HAP-1 (cell line): ENCODE measurements at regions not wholly inside any gene's neighbourhood (a gene's known extent, or its start where the extent isn't known, plus 50 kb on each side); places are given as distances from the start of the nearest gene placed in this dataset.

Source experiments
- DNase-seq, 2 experiments: peaks; one replicate each; pipeline ENCODE4 v3.0.0-alpha.2; 2016 to 2020; ENCODE audit warnings: low spot score in 2 of 2
- H3K27me3 ChIP-seq: fragments of 250-450 bp; sonication (Bioruptor Pico); 2 replicates; pipeline ENCODE4 v1.5.1; 2020; ENCODE audit warnings: low read depth, mild to moderate bottlenecking, moderate library complexity
- H3K36me3 ChIP-seq: fragments of 250-450 bp; sonication (Bioruptor Pico); replicated peaks from 2 replicates; pipeline ENCODE4 v1.5.1; 2020; ENCODE audit warnings: mild to moderate bottlenecking
- H3K4me1 ChIP-seq: fragments of 250-450 bp; sonication (Bioruptor Pico); 2 replicates; pipeline ENCODE4 v1.5.1; 2020; ENCODE audit warnings: mild to moderate bottlenecking
- H3K4me3 ChIP-seq: fragments of 250-450 bp; sonication (Bioruptor Pico); 2 replicates; pipeline ENCODE4 v1.5.1; 2020; ENCODE audit warnings: mild to moderate bottlenecking, moderate library complexity
- H3K9me3 ChIP-seq: fragments of 250-450 bp; sonication (Bioruptor Pico); 2 replicates; pipeline ENCODE4 v1.5.1; 2020; ENCODE audit warnings: mild to moderate bottlenecking, moderate library complexity
- in situ Hi-C: fragments of 300-500 bp; cut with MboI; formaldehyde crosslinking; loops from 3 replicates; pipeline ENCODE4 v1.14.3; 2020; ENCODE audit warnings: low sequenced_read_pairs, inconsistent platforms, mixed read lengths

GRCh38 chr1:68551459-68551858 is 54.6 kb upstream of the DEPDC1 start:
- no peaks in the 10 kb centered on the region for H3K27me3 ChIP-seq
- H3K4me3 ChIP-seq, result no peak overlapping the region
- in situ Hi-C loops, result no loop called here
- no peak for DNase-seq
- H3K4me1 ChIP-seq, result no peaks in the 10 kb centered on the region
- H3K36me3 ChIP-seq, result no peaks in the 10 kb centered on the region
- H3K9me3 ChIP-seq, result no peaks in the 10 kb centered on the region

- Histone ChIP-seq H3K36me3 (no peaks in the 10 kb centered on the region), H3K4me1 (no peaks in the 10 kb centered on the region), H3K9me3 (no peaks in the 10 kb centered on the region), H3K4me3 (no peak overlapping the region), H3K27me3 (no peaks in the 10 kb centered on the region)
- DNase-seq, result no peak
- in situ Hi-C loops, result no loop called here
These were observed 61.6 kb upstream of the DEPDC1 start for GRCh38 chr1:68558321-68559026.

- Histone ChIP-seq H3K36me3 (no peaks in the 10 kb centered on the region), H3K4me1 (no peaks in the 10 kb centered on the region), H3K27me3 (no peaks in the 10 kb centered on the region), H3K9me3 (no peaks in the 10 kb centered on the region), H3K4me3 (no peak overlapping the region)
- in situ Hi-C loops, result no loop called here
- no peak for DNase-seq
These were observed 69.0 kb upstream of the DEPDC1 start for GRCh38 chr1:68565923-68566322.

- H3K27me3 ChIP-seq, result no peaks in the 10 kb centered on the region
- H3K9me3 ChIP-seq, result no peaks in the 10 kb centered on the region
- in situ Hi-C loops, result no loop called here
- H3K36me3 ChIP-seq, result no peaks in the 10 kb centered on the region
- H3K4me1 ChIP-seq, result no peaks in the 10 kb centered on the region; the same call in 1 of the 2 replicates
- H3K4me3 ChIP-seq, result no peak overlapping the region
- DNase-seq, result no peak
These were observed 74.0 kb upstream of the DEPDC1 start for GRCh38 chr1:68570871-68571270.

GRCh38 chr1:68571454-68572235 is 74.8 kb upstream of the DEPDC1 start:
- no peaks in the 10 kb centered on the region for H3K9me3 ChIP-seq
- H3K27me3 ChIP-seq, result no peaks in the 10 kb centered on the region
- in situ Hi-C loops, result no loop called here
- no peak for DNase-seq
- H3K36me3 ChIP-seq, result no peaks in the 10 kb centered on the region
- no peak overlapping the region for H3K4me3 ChIP-seq
- no peaks in the 10 kb centered on the region; the same call in 1 of the 2 replicates for H3K4me1 ChIP-seq

GRCh38 chr1:68585351-68585750 is 88.5 kb upstream of the DEPDC1 start:
- Histone ChIP-seq H3K4me1 (no peaks in the 10 kb centered on the region), H3K27me3 (no peaks in the 10 kb centered on the region; the same call in 1 of the 2 replicates), H3K9me3 (no peaks in the 10 kb centered on the region; the same call in 1 of the 2 replicates), H3K4me3 (no peak overlapping the region), H3K36me3 (no peaks in the 10 kb centered on the region)
- DNase-seq, result no peak
- in situ Hi-C loops, result no loop called here

GRCh38 chr1:68586766-68587165 is 89.9 kb upstream of the DEPDC1 start:
- Histone ChIP-seq H3K4me1 (no peaks in the 10 kb centered on the region), H3K4me3 (no peak overlapping the region), H3K36me3 (no peaks in the 10 kb centered on the region), H3K9me3 (no peaks in the 10 kb centered on the region; the same call in 1 of the 2 replicates), H3K27me3 (no peaks in the 10 kb centered on the region; the same call in 1 of the 2 replicates)
- in situ Hi-C loops, result no loop called here
- no peak for DNase-seq

- Histone ChIP-seq H3K27me3 (peaks cover 2% of the 10 kb centered on the region; the same call in 1 of the 2 replicates), H3K36me3 (no peaks in the 10 kb centered on the region), H3K4me3 (no peak overlapping the region), H3K4me1 (no peaks in the 10 kb centered on the region), H3K9me3 (no peaks in the 10 kb centered on the region; the same call in 1 of the 2 replicates)
- no peak for DNase-seq
- in situ Hi-C loops, result no loop called here
These were observed 91.4 kb upstream of the DEPDC1 start for GRCh38 chr1:68588304-68588703.

- in situ Hi-C loops, result no loop called here
- no peak for DNase-seq
- H3K9me3 ChIP-seq, result no peaks in the 10 kb centered on the region
- H3K4me1 ChIP-seq, result no peaks in the 10 kb centered on the region
- H3K27me3 ChIP-seq, result 0 out of 2 replicates have a peak, but pooled peaks cover 2% of the 10 kb centered on the region
- no peak overlapping the region for H3K4me3 ChIP-seq
- H3K36me3 ChIP-seq, result no peaks in the 10 kb centered on the region
These were observed 93.6 kb upstream of the DEPDC1 start for GRCh38 chr1:68590473-68590872.

- no peak overlapping the region for H3K4me3 ChIP-seq
- in situ Hi-C loops, result no loop called here
- no peak for DNase-seq
These were observed 98.0 kb upstream of the DEPDC1 start for GRCh38 chr1:68594851-68595250.

GRCh38 chr1:68600049-68600661 is 103.3 kb upstream of the DEPDC1 start:
- Histone ChIP-seq H3K9me3 (0 out of 2 replicates have a peak, but pooled peaks cover 2% of the 10 kb centered on the region), H3K4me1 (no peaks in the 10 kb centered on the region), H3K4me3 (no peak overlapping the region), H3K36me3 (no peaks in the 10 kb centered on the region), H3K27me3 (no peaks in the 10 kb centered on the region)
- peak in 1 of 2 experiments; percentile 17 for DNase-seq
- in situ Hi-C loops, result no loop called here

More at GRCh38 chr1:68594851-68595250, 98.0 kb upstream of the DEPDC1 start:
- 0 out of 2 replicates have a peak, but pooled peaks cover 2% of the 10 kb centered on the region for H3K27me3 ChIP-seq
- no peaks in the 10 kb centered on the region for H3K36me3 ChIP-seq
- H3K4me1 ChIP-seq, result no peaks in the 10 kb centered on the region
- no peaks in the 10 kb centered on the region for H3K9me3 ChIP-seq

- Histone ChIP-seq H3K4me1 (no peaks in the 10 kb centered on the region), H3K4me3 (no peak overlapping the region), H3K27me3 (no peaks in the 10 kb centered on the region), H3K36me3 (no peaks in the 10 kb centered on the region), H3K9me3 (no peaks in the 10 kb centered on the region)
- in situ Hi-C loops, result no loop called here
- DNase-seq, result no peak
These were observed 111.4 kb upstream of the DEPDC1 start for GRCh38 chr1:68608289-68608688.

GRCh38 chr1:68615312-68615711 is 118.4 kb upstream of the DEPDC1 start:
- in situ Hi-C loops, result no loop called here
- Histone ChIP-seq H3K36me3 (no peaks in the 10 kb centered on the region), H3K4me1 (no peaks in the 10 kb centered on the region), H3K4me3 (no peak overlapping the region), H3K9me3 (peaks cover 7% of the 10 kb centered on the region), H3K27me3 (no peaks in the 10 kb centered on the region)
- peak in 1 of 2 experiments; percentile 17 for DNase-seq

- in situ Hi-C loops, result no loop called here
- Histone ChIP-seq H3K4me1 (no peaks in the 10 kb centered on the region), H3K4me3 (no peak overlapping the region), H3K27me3 (no peaks in the 10 kb centered on the region), H3K9me3 (peaks cover 7% of the 10 kb centered on the region), H3K36me3 (no peaks in the 10 kb centered on the region)
- DNase-seq, result no peak
These were observed 121.1 kb upstream of the DEPDC1 start for GRCh38 chr1:68617942-68618341.
